Neural cell (in vitro differentiated cells): ENCODE measurements at regions not wholly inside any gene's neighbourhood (a gene's known extent, or its start where the extent isn't known, plus 50 kb on each side); places are given as distances from the start of the nearest gene placed in this dataset.

Experiments used
- H2AFZ ChIP-seq: fragments of 200-600, 300-800 bp; sonication (generic), shearing (Covaris generic); 2 replicates; pipeline ENCODE4 v1.6.0; 2014; ENCODE audit warnings: low read depth, mild to moderate bottlenecking, antibody characterized with exemption, low read length, moderate library complexity
- H3F3A ChIP-seq: fragments of 200-600 bp; shearing (Covaris generic); 2 replicates; pipeline ENCODE4 v1.6.1; 2016; ENCODE audit warnings: mild to moderate bottlenecking, moderate library complexity, mixed read lengths, antibody characterized with exemption, low read length; ENCODE audit not compliant: insufficient read depth, poor library complexity, severe bottlenecking
- H3K27ac ChIP-seq: fragments of 200-600, 300-800 bp; sonication (generic), shearing (Covaris generic); 2 replicates; pipeline ENCODE4 v1.5.1; 2014; ENCODE audit warnings: mild to moderate bottlenecking, low read length, moderate library complexity
- H3K27me3 ChIP-seq: fragments of 300-800, 200-600 bp; sonication (generic), shearing (Covaris generic); 2 replicates; pipeline ENCODE4 v1.6.0; 2014; ENCODE audit warnings: mild to moderate bottlenecking, low read depth, low read length, moderate library complexity; ENCODE audit not compliant: insufficient read depth
- H3K36me3 ChIP-seq: fragments of 300-800, 200-600 bp; sonication (generic), shearing (Covaris generic); 2 replicates; pipeline ENCODE4 v1.5.1; 2014; ENCODE audit warnings: mild to moderate bottlenecking, antibody characterized with exemption, low read length, moderate library complexity; ENCODE audit not compliant: insufficient read depth
- H3K4me2 ChIP-seq: fragments of 300-800, 200-600 bp; sonication (generic), shearing (Covaris generic); 2 replicates; pipeline ENCODE4 v1.6.0; 2014; ENCODE audit warnings: mild to moderate bottlenecking, low read length
- H3K4me3 ChIP-seq: fragments of 300-800, 200-600 bp; sonication (generic), shearing (Covaris generic); 2 replicates; pipeline ENCODE4 v1.5.1; 2014; ENCODE audit warnings: mild to moderate bottlenecking, low read length, moderate library complexity
- H3K79me2 ChIP-seq: fragments of 200-600 bp; shearing (Covaris generic); replicated peaks from 2 replicates; pipeline ENCODE4 v1.6.0; 2014; ENCODE audit warnings: mild to moderate bottlenecking, low read length, moderate library complexity; ENCODE audit not compliant: insufficient read depth
- H3K9ac ChIP-seq: fragments of 300-800, 200-600 bp; sonication (generic), shearing (Covaris generic); 2 replicates; pipeline ENCODE4 v1.6.1; 2016; ENCODE audit warnings: mild to moderate bottlenecking, low read length, mixed read lengths
- H3K9me2 ChIP-seq: fragments of 200-600 bp; shearing (Covaris generic); 2 replicates; pipeline ENCODE4 v1.6.1; 2016; ENCODE audit warnings: mild to moderate bottlenecking, low read length, mixed read lengths; ENCODE audit not compliant: insufficient read depth
- H3K9me3 ChIP-seq: fragments of 200-600, 300-800 bp; sonication (generic), shearing (Covaris generic); 2 replicates; pipeline ENCODE4 v1.6.1; 2016; ENCODE audit warnings: mild to moderate bottlenecking, mixed run types, low read length, moderate library complexity, mixed read lengths
- H4K20me1 ChIP-seq: fragments of 200-600 bp; shearing (Covaris generic); 2 replicates; pipeline ENCODE4 v1.6.1; 2016; ENCODE audit warnings: mild to moderate bottlenecking, mixed run types; ENCODE audit not compliant: insufficient read depth
- EP300 ChIP-seq: fragments of 450-650 bp; conservative IDR thresholded peaks from 2 replicates; pipeline ENCODE4 v1.6.1; 2014; ENCODE audit warnings: antibody characterized with exemption, mild to moderate bottlenecking, moderate library complexity; ENCODE audit not compliant: poor library complexity, severe bottlenecking
- EZH2 ChIP-seq: fragments of 200-600, 300-800 bp; shearing (Covaris generic), sonication (generic); IDR thresholded peaks from 2 replicates; pipeline ENCODE4 v1.6.1; 2014; ENCODE audit warnings: antibody characterized with exemption, low read length, borderline replicate concordance, mild to moderate bottlenecking; ENCODE audit not compliant: insufficient read depth, poor library complexity, severe bottlenecking
- MXI1 ChIP-seq: fragments of 450-650 bp; conservative IDR thresholded peaks from 2 replicates; pipeline ENCODE4 v1.6.1; 2014; ENCODE audit warnings: antibody characterized with exemption, mild to moderate bottlenecking; ENCODE audit not compliant: poor library complexity, severe bottlenecking
- POLR2AphosphoS5 ChIP-seq: IDR thresholded peaks from 2 replicates; pipeline ENCODE4 v1.6.1; 2012
- RAD21 ChIP-seq: fragments of 450-650 bp; conservative IDR thresholded peaks from 2 replicates; pipeline ENCODE4 v1.6.1; 2014; ENCODE audit warnings: antibody characterized with exemption, mild to moderate bottlenecking, moderate library complexity
- SMC3 ChIP-seq: fragments of 450-650 bp; conservative IDR thresholded peaks from 2 replicates; pipeline ENCODE4 v1.6.1; 2014; ENCODE audit warnings: antibody characterized with exemption, mild to moderate bottlenecking, moderate library complexity; ENCODE audit not compliant: poor library complexity
- TAF1 ChIP-seq: IDR thresholded peaks from 2 replicates; pipeline ENCODE4 v1.6.1; 2012; ENCODE audit warnings: low read depth
- TF ChIP-seq, protein P1 (sequence below): fragments of 450-650 bp; IDR thresholded peaks from 2 replicates; pipeline ENCODE4 v1.5.1; 2014; ENCODE audit warnings: antibody characterized with exemption, mild to moderate bottlenecking, moderate library complexity; ENCODE audit not compliant: poor library complexity, severe bottlenecking
- TF ChIP-seq, protein P2 (sequence below): IDR thresholded peaks from 2 replicates; pipeline ENCODE4 v1.6.1; 2012; ENCODE audit warnings: borderline replicate concordance

DNA sequence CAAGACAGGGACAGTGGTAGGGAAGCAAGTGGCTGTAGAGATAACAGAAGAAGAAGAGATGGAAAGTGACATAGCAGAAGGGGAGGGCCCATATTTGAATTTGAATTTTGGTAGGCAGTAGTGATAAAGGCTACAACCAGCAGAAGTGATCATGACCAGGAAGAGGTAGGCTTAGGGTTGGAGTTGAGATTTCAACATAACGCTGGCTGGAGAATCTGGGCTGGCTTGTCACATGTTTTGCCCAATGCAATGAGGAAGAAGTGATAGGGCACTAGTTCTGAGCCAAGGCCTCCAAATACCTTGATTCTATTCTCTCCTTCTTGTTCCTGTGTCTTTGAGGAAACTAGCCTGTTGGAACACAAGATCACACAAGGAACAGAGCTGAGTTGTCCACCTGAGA, 69.4 kb downstream of the SCG2 start:
- H3F3A ChIP-seq = no peaks in the 10 kb centered on the region
- H3K27ac ChIP-seq = no peak overlapping the region
- H3K9ac ChIP-seq = no peak overlapping the region
- H3K4me3 ChIP-seq = no peak overlapping the region
- H3K9me3 ChIP-seq = no peaks in the 10 kb centered on the region
- no peaks in the 10 kb centered on the region for H3K36me3 ChIP-seq
- no peaks in the 10 kb centered on the region for H4K20me1 ChIP-seq
- H3K79me2 ChIP-seq = no peaks in the 10 kb centered on the region
- no peaks in the 10 kb centered on the region for H3K9me2 ChIP-seq
- no peaks in the 10 kb centered on the region for H3K27me3 ChIP-seq
- H3K4me2 ChIP-seq = no peak overlapping the region
- H2AFZ ChIP-seq = no peak overlapping the region
- TF ChIP-seq, protein P1, sequence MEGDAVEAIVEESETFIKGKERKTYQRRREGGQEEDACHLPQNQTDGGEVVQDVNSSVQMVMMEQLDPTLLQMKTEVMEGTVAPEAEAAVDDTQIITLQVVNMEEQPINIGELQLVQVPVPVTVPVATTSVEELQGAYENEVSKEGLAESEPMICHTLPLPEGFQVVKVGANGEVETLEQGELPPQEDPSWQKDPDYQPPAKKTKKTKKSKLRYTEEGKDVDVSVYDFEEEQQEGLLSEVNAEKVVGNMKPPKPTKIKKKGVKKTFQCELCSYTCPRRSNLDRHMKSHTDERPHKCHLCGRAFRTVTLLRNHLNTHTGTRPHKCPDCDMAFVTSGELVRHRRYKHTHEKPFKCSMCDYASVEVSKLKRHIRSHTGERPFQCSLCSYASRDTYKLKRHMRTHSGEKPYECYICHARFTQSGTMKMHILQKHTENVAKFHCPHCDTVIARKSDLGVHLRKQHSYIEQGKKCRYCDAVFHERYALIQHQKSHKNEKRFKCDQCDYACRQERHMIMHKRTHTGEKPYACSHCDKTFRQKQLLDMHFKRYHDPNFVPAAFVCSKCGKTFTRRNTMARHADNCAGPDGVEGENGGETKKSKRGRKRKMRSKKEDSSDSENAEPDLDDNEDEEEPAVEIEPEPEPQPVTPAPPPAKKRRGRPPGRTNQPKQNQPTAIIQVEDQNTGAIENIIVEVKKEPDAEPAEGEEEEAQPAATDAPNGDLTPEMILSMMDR = no peak
- TF ChIP-seq SMC3 (no peak), EZH2 (no peak), POLR2AphosphoS5 (no peak), EP300 (no peak), TAF1 (no peak), MXI1 (no peak), RAD21 (no peak)
- TF ChIP-seq, protein P2, sequence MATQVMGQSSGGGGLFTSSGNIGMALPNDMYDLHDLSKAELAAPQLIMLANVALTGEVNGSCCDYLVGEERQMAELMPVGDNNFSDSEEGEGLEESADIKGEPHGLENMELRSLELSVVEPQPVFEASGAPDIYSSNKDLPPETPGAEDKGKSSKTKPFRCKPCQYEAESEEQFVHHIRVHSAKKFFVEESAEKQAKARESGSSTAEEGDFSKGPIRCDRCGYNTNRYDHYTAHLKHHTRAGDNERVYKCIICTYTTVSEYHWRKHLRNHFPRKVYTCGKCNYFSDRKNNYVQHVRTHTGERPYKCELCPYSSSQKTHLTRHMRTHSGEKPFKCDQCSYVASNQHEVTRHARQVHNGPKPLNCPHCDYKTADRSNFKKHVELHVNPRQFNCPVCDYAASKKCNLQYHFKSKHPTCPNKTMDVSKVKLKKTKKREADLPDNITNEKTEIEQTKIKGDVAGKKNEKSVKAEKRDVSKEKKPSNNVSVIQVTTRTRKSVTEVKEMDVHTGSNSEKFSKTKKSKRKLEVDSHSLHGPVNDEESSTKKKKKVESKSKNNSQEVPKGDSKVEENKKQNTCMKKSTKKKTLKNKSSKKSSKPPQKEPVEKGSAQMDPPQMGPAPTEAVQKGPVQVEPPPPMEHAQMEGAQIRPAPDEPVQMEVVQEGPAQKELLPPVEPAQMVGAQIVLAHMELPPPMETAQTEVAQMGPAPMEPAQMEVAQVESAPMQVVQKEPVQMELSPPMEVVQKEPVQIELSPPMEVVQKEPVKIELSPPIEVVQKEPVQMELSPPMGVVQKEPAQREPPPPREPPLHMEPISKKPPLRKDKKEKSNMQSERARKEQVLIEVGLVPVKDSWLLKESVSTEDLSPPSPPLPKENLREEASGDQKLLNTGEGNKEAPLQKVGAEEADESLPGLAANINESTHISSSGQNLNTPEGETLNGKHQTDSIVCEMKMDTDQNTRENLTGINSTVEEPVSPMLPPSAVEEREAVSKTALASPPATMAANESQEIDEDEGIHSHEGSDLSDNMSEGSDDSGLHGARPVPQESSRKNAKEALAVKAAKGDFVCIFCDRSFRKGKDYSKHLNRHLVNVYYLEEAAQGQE = no peak

DNA sequence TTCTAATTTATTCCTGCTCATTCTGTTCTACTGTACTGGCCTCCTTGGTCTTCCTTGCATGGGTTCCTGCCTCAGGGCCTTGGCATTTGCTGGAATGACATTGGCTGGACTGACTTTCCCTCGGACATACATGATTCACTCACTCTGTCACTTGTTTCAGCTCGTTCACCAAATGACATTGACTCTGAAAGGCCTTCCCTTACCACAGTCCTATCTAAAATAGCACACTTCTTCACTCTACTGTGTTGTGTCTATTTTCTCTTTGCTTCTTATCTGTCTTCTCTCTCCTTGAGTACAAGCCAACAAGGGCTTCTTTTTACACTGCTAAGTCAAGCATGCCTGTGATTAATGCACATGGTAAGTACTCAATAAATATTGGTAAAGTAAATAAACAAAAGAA, 65.6 kb downstream of the SCG2 start:
- no peaks in the 10 kb centered on the region for H3K9me2 ChIP-seq
- no peak overlapping the region for H2AFZ ChIP-seq
- H3K36me3 ChIP-seq = no peaks in the 10 kb centered on the region
- H3K4me2 ChIP-seq = no peak overlapping the region
- no peak overlapping the region for H3K4me3 ChIP-seq
- H3K27me3 ChIP-seq = no peaks in the 10 kb centered on the region
- H3F3A ChIP-seq = no peaks in the 10 kb centered on the region
- H4K20me1 ChIP-seq = no peaks in the 10 kb centered on the region
- no peak overlapping the region for H3K9ac ChIP-seq
- TF ChIP-seq EZH2 (no peak), MXI1 (no peak), RAD21 (no peak), TAF1 (no peak), EP300 (no peak), POLR2AphosphoS5 (no peak)
- TF ChIP-seq, protein P2 = no peak
- TF ChIP-seq, protein P1 = no peak
- H3K27ac ChIP-seq = no peak overlapping the region
- no peaks in the 10 kb centered on the region for H3K9me3 ChIP-seq
- no peaks in the 10 kb centered on the region for H3K79me2 ChIP-seq
